ENCODE measurements at regions not wholly inside any gene's neighbourhood (a gene's known extent, or its start where the extent isn't known, plus 50 kb on each side); places are given as distances from the start of the nearest gene placed in this dataset.

GRCh38 chr20:48257833-48258232 lies 472.6 kb upstream of the SULF2 start:
- TF ChIP-seq CTCF (IDR thresholded peaks at IDR 0.05) (no peak), POLR2A (IDR thresholded peaks at IDR 0.05) (no peak)
